Skeletal muscle satellite cell (primary cell): ENCODE measurements at regions not wholly inside any gene's neighbourhood (a gene's known extent, or its start where the extent isn't known, plus 50 kb on each side); places are given as distances from the start of the nearest gene placed in this dataset. TPM values are rescaled to one million over a fixed set of nuclear protein-coding genes. Genes with fewer than 3 reads are reported as not detected.

Source experiments
- H3K27me3 ChIP-seq: 2 replicates; pipeline ENCODE4 v1.7.0; 2013; ENCODE audit warnings: low read length; ENCODE audit not compliant: control insufficient read depth, insufficient read depth
- H3K36me3 ChIP-seq: 2 replicates; pipeline ENCODE4 v1.7.0; 2013; ENCODE audit warnings: mild to moderate bottlenecking, control low read depth, low read length; ENCODE audit not compliant: insufficient read depth
- H3K4me1 ChIP-seq: 2 replicates; pipeline ENCODE4 v1.7.0; 2013; ENCODE audit warnings: low read length; ENCODE audit not compliant: control insufficient read depth, insufficient read depth
- H3K4me2 ChIP-seq: 2 replicates; pipeline ENCODE4 v1.7.0; 2013; ENCODE audit warnings: mild to moderate bottlenecking, low read length
- H3K4me3 ChIP-seq: 2 replicates; pipeline ENCODE4 v1.7.0; 2013; ENCODE audit warnings: low read length
- H3K9ac ChIP-seq: 2 replicates; pipeline ENCODE4 v1.7.0; 2013; ENCODE audit warnings: mild to moderate bottlenecking, low read depth, low read length, moderate library complexity
- H3K9me3 ChIP-seq: replicated peaks from 2 replicates; pipeline ENCODE4 v1.7.0; 2013; ENCODE audit warnings: mild to moderate bottlenecking, control low read depth, low read length
- small RNA-seq: library from RNA; depleted of rRNA; stranded (forward); fragments of <200 nt; gene quantifications from one replicate; pipeline ENCODE3, GENCODE V24; 2012

- H3K9me3 ChIP-seq: no peaks in the 10 kb centered on the region
- peaks cover 10% of the 10 kb centered on the region for H3K27me3 ChIP-seq
Observed at GRCh38 chr12:11598900-11599299, 50.6 kb upstream of the ETV6 start.

More at GRCh38 chr12:11598900-11599299, 50.6 kb upstream of the ETV6 start:
- Histone ChIP-seq H3K4me3 (no peak overlapping the region), H3K36me3 (no peaks in the 10 kb centered on the region), H3K9ac (no peak overlapping the region), H3K4me1 (no peaks in the 10 kb centered on the region), H3K4me2 (no peak overlapping the region)

Small RNA genes lying in the stretch of these regions (small RNA-seq; reads per million reads assigned to genes)
- gene AC007450.3: not detected
- not detected for gene HIGD1AP8
- gene RNU7-60P: not detected
